ENCODE measurements at regions not wholly inside any gene's neighbourhood (a gene's known extent, or its start where the extent isn't known, plus 50 kb on each side); places are given as distances from the start of the nearest gene placed in this dataset.
"Not testable (repeated sequence)": the region's sequence is repeated elsewhere in the genome, so short reads cannot be mapped to it uniquely, and the experiment has no call there.

- no peak for DNase-seq (ENCODE audit: low read depth)
Observed at GRCh38 chr5:51172903-51173626, 210.2 kb upstream of the ISL1 start.

- DNase-seq (ENCODE audit: low read depth) = no peak
Observed at GRCh38 chr5:51181208-51181894, 201.9 kb upstream of the ISL1 start.

DNA sequence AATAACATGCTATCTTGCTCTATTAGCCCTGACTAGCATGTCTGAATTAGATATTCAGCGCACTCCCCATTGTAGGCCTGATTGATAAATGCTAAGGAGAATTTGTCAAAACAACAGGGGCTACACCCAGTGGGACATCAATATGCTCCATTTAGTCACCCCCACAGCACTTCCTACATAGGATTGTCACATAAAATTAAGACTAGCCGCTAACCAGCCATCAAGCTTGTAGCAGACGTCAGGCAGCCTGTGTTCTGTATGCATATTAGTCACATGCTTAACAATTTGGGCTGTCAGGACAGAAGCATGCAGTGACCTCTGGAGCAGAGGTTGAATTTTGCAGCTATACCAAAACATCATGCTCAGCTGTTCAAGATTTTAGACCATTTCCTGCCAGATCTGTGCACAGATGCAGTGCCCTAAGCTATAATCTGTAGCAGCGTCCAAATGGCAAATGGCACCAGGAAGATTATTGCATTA lies 197.4 kb upstream of the ISL1 start:
- no peak for DNase-seq (ENCODE audit: low read depth)

DNA sequence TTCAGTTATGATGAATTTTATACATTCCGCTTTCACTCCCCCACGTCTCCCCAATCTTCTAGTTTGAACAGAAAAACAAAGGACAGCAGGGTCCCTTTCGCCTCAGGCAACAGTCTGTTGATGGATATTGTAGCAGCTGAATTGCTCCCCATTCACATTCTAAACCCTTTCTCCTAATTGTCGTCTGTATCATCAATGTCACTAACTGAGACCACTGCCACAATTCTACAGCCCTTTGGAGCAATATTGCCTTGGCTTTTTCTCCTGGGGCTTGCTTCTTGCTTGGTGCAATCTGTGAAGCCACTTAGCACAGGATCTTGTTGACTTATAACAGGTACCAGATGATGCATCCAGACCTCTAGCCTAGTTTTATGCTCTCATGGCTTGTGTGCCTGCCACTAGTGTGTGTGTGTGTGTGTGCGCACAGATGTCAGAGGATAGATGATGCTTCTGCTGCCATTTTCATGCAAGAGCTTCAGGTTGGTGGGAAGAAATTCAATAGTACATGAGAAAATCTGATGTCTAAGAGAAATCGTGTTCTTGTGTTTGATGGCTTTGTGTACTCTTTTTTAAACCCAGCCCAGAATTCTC lies 195.2 kb upstream of the ISL1 start:
- no peak for DNase-seq (ENCODE audit: low read depth)

GRCh38 chr5:51194671-51195070 lies 188.6 kb upstream of the ISL1 start:
- no peak for DNase-seq (ENCODE audit: low read depth)

- DNase-seq (ENCODE audit: low read depth) = no peak
Observed at GRCh38 chr5:51201024-51201423, 182.2 kb upstream of the ISL1 start.

GRCh38 chr5:51201708-51202107 lies 181.5 kb upstream of the ISL1 start:
- no peak for DNase-seq (ENCODE audit: low read depth)

- DNase-seq (ENCODE audit: low read depth) = no peak
Observed at GRCh38 chr5:51202161-51202560, 181.1 kb upstream of the ISL1 start.

DNA sequence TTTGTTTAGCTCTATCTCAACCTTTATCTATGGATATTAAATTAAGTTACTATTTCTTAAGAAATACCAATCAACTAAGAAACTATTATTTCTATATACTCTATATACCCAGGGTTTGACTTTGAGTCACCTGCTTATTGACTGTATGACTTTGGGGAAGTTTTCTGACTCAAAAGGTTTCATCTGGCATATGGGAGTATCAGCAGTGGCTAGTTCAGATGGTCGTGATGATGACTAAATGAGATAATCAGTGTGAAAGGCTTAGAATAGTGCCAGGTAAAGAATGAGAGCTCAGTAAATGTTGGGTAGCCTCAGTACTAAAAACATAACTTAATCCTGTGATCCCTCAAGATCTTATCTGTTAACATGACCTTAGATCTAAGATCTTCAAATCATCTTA lies 179.7 kb upstream of the ISL1 start:
- no peak for DNase-seq (ENCODE audit: low read depth)

DNA sequence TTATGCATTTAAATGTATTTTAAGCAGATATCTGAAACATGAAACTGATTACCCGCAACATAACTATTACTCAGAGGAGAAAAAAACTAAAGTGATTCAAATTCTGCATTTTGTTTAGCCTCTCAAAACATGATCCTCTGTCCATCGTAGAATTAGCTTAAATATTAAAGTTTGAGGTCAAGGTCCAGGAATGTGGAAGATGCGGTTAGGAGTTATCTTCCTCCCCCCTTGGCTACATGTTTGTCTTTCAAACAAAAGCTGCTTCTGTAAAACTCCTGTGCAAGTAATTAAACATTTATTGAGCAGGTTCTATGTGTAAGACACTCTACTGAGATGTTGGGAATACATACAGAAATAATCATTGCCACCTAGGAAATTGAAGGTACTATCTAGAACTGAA lies 175.0 kb upstream of the ISL1 start:
- DNase-seq (ENCODE audit: low read depth) = no peak

- no peak for DNase-seq (ENCODE audit: low read depth)
Observed at GRCh38 chr5:51214746-51215145, 168.5 kb upstream of the ISL1 start.

DNA sequence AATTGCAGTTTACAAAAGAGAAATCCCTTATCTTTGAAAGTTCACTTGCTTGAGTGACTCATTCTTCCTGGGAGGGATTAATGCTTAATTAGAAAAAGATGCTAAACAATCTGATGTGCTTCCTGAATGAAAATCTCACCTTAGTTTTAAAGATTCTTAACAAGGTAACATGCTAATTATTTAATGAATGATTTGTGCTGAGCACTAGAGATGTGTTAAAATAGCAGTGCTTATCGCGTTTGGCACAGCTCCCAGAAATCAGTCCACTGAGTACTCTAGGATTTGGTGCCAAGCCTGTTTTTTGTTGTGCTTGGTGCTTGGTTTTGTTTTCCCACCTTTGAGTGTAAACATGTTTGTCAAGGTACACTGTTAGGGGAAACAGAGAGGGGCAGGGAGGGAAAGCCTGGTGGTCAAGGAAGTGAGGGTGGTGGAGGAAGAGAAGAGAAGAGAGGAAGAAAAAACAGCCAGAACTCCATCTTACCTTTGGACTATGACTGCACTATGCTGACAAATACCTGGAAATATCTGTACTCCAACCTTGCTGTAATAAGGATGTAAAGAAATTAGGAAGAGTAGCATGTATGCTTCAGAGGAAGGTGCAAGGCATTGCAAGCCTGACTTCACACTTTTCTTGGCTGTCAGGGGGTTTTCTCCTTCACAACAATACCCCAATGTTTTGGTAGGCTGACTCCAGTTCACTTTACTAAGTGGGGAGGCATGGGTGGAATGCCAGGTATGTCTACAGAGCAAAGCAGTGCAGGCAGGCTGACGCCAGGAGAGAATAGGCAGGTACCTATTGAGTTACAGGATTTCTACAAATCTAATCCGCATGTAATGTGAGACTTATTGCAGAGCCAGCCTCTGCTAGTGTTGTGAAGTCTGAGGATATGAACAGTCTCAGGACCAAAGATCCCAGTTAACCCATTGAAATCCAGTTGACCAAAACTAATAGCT lies 157.2 kb upstream of the ISL1 start:
- DNase-seq (ENCODE audit: low read depth) = no peak

- DNase-seq (ENCODE audit: low read depth) = no peak
Observed at GRCh38 chr5:51227963-51228470, 155.2 kb upstream of the ISL1 start.

DNA sequence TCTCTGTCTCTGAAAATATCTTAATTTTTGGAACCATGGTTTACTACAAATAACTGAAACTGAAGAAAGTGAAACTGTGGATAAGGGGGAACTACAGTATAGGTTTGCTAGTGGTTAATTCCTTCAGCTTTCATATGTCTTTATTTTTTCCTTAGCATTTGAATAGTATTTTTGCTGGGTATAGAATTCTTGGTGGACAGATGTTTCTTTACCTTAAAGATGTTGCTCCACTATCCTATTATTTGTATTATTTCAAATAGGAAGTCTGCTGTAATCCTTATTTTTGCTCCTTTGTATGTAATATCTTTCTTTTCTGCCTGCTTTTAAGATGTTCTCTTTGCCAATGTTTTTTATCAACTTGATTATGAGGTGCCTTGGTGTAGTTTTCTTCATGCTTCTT lies 152.9 kb upstream of the ISL1 start:
- DNase-seq (ENCODE audit: low read depth) = no peak

DNA sequence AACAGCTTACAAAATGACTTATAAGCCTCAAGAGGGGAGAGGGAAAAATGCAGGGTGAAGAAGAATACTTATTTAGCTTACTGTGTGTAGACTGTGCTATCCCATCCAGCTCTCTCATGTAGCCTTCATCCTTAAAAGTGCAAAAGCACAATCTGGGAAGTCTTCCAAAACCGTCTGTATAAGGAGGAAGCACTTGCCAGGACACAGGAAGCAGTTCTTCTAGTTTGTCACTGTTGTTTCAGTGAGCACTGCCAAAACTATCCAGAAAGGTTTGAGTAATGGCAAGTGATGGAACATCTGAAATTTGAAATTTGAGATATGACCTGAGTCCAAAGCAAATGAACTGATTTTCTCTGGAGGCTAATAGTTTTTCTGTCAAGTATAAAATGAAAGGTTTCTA lies 140.8 kb upstream of the ISL1 start:
- no peak for DNase-seq (ENCODE audit: low read depth)

- DNase-seq (ENCODE audit: low read depth) = not testable (repeated sequence)
Observed at GRCh38 chr5:51250957-51251356, 132.3 kb upstream of the ISL1 start.

DNA sequence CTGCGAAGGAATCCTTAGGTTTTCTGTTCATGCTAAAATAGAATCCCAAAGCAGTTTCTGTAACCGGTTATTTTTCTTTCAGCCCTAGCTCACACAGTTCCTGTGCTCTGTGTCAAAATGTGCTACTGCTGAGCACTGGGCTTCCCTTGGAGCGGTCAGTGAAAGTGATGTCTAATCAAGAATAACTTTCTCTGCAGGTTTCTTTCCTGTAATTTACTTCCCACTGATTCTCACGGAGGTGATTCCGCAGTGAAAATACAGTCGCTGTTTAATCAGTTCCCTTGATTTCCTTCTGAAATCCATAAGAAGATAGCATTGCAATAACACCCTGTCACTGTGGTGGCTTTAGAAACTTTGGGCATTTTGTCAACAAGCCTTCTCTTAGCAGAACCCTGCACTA lies 112.0 kb upstream of the ISL1 start:
- DNase-seq (ENCODE audit: low read depth) = no peak

- DNase-seq (ENCODE audit: low read depth) = no peak
Observed at GRCh38 chr5:51273021-51273420, 110.2 kb upstream of the ISL1 start.

DNA sequence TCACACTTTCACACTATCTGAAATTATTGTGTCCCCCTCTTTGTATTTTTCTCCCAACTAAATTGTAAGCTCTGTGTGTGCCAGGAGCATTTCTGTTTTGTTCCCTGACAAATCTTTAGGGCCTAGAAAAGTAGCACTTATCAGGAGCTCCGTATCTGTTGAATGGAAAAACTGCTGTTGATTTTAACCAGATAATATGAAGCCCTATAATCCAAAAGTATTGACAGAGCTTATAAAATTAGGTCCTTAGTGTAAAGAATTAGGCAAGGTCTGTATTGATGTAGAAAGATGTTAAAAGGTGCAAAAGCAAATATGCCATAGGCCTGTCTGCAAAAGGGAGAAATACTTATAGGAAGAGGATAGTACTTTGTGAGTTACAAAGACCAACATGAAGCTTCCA lies 109.4 kb upstream of the ISL1 start:
- no peak for DNase-seq (ENCODE audit: low read depth)

GRCh38 chr5:51275428-51275827 lies 107.8 kb upstream of the ISL1 start:
- no peak for DNase-seq (ENCODE audit: low read depth)

DNA sequence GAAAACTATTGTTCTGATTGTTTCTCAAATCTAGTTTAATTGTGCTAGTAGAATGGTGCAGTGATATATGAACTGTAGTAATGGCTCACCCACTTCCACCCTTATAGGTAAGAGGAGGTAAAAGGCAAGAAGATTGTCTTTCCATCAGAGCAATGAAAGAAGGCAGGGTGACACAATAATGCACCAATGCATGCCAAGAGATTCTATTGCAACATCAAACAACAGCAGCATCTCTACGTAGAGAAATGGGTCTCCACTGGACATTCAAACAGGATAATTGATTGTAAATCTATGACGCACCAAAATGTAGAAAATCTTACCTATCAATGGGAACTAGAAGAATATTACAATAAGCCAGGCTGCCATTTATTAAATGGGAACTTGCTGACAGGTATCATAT lies 107.0 kb upstream of the ISL1 start:
- no peak for DNase-seq (ENCODE audit: low read depth)

DNA sequence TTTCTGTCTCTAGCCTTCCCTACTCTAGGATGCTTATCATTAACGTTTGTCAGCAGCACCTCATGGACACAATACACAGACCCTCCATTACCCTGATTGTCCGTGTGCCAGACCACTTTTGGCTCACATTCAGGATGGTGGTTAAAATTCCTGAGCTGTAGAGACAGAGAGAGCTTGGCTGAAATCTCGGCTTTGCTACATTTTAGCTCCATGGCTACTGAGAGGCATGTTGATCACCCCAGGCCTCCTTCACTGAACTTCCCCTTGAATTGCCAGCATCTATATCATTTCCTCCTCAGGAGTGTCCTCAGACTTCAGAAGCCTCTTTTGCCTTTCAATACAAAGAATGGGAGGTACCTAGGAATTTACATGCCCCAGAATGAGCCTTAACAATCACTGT lies 104.7 kb upstream of the ISL1 start:
- DNase-seq (ENCODE audit: low read depth) = no peak
